HepG2 (cell line): ENCODE measurements at regions not wholly inside any gene's neighbourhood (a gene's known extent, or its start where the extent isn't known, plus 50 kb on each side); places are given as distances from the start of the nearest gene placed in this dataset.
"Not testable (repeated sequence)": the region's sequence is repeated elsewhere in the genome, so short reads cannot be mapped to it uniquely, and the experiment has no call there.

ENCODE experiments used
- ATAC-seq: fragments of 200-7000 bp; cut with Tn5 transposase; 3 replicates; pipeline ENCODE4 v1.9.1; 2020; ENCODE audit warnings: mild to moderate bottlenecking, moderate library complexity
- BruUV-seq: library from RNA; stranded (reverse); fragments of 400-500 nt; replicated peaks from 2 replicates; lab custom pipeline; 2021; lab: Mats Ljungman, UMichigan
- CTCF ChIA-PET: fragments of 300-600 bp; formaldehyde crosslinking; extraction: SDS; loops from one replicate; lab custom pipeline; 2021; ENCODE audit warnings: low total read pairs, inconsistent platforms, low intra/inter-chr PET ratio; lab: Yijun Ruan, JAX
- POLR2A ChIA-PET: fragments of 350-600 bp; sonication (Branson Sonifier 250); formaldehyde crosslinking; loops from one replicate; lab custom pipeline; 2020; ENCODE audit warnings: antibody characterized with exemption, inconsistent platforms; lab: Yijun Ruan, JAX
- DNase-seq: peaks from one replicate; pipeline ENCODE4 v3.0.0-alpha.2; 2015; ENCODE audit warnings: low spot score
- FAIRE-seq: peaks from 3 replicates; lab custom pipeline; 2011; peaks lifted over from hg19 to GRCh38; lab: Jason Lieb, UNC
- H2AFZ ChIP-seq: one replicate; pipeline ENCODE4 v1.6.1; 2011; ENCODE audit warnings: low read length, inconsistent platforms
- H3K27ac ChIP-seq: fragments of 300-600 bp; 3 replicates; pipeline ENCODE4 v1.8.0; 2011; ENCODE audit warnings: mixed run types, mild to moderate bottlenecking, mixed read lengths, low read length, inconsistent platforms; ENCODE audit not compliant: insufficient read depth; ENCODE audit errors: extremely low read length
- H3K27me3 ChIP-seq, 2 experiments: fragments of 200-600 bp in 1 of 2; 2 replicates in 1 of 2; 3 replicates in 1 of 2; pipeline versions ENCODE4 v1.6.0 to v1.8.0; 2011; ENCODE audit warnings: low read length in 2 of 2, mild to moderate bottlenecking in 2 of 2, moderate library complexity in 2 of 2, inconsistent platforms in 1 of 2; ENCODE audit not compliant: insufficient read depth in 2 of 2, control insufficient read depth in 1 of 2
- H3K36me3 ChIP-seq, 2 experiments: fragments of 200-600 bp in 1 of 2; replicated peaks in 1 of 2; 2 replicates in 1 of 2; 3 replicates in 1 of 2; pipeline versions ENCODE4 v1.5.1 to v1.8.0; 2011; ENCODE audit warnings: low read length in 2 of 2, inconsistent platforms in 1 of 2; ENCODE audit not compliant: insufficient read depth in 2 of 2, control insufficient read depth in 1 of 2
- H3K4me1 ChIP-seq: 2 replicates; pipeline ENCODE4 v1.5.1; 2012; ENCODE audit warnings: low read length, inconsistent platforms; ENCODE audit not compliant: insufficient read depth
- H3K4me2 ChIP-seq: 2 replicates; pipeline ENCODE4 v1.6.0; 2011; ENCODE audit warnings: low read depth, low read length, inconsistent platforms
- H3K4me3 ChIP-seq, 3 experiments: fragments of 200-600 bp in 1 of 3; sonication (generic), shearing (Covaris generic) in 1 of 3; replicated peaks in 1 of 3; 2 replicates each; pipeline ENCODE4 v1.5.1; 2011 to 2016; ENCODE audit warnings: low read length in 3 of 3, inconsistent platforms in 2 of 3, low read depth in 2 of 3, mild to moderate bottlenecking in 2 of 3, control low read depth in 1 of 3, mixed read lengths in 1 of 3; ENCODE audit not compliant: insufficient read depth in 1 of 3
- H3K79me2 ChIP-seq: one replicate; pipeline ENCODE4 v1.6.1; 2011; ENCODE audit warnings: low read length, inconsistent platforms; ENCODE audit not compliant: insufficient read depth
- H3K9ac ChIP-seq: 2 replicates; pipeline ENCODE4 v1.6.0; 2011; ENCODE audit warnings: mild to moderate bottlenecking, low read depth, low read length, inconsistent platforms; ENCODE audit not compliant: insufficient read depth
- H3K9me3 ChIP-seq: 2 replicates; pipeline ENCODE4 v1.5.1; 2012; ENCODE audit warnings: mild to moderate bottlenecking, low read length
- H4K20me1 ChIP-seq: 2 replicates; pipeline ENCODE4 v1.6.0; 2011; ENCODE audit warnings: inconsistent platforms, mild to moderate bottlenecking, low read length, moderate library complexity; ENCODE audit not compliant: insufficient read depth
- ELF3 ChIP-seq: IDR thresholded peaks from 2 replicates; pipeline ENCODE4 v1.6.1; 2016; ENCODE audit warnings: missing genetic modification reagents, missing compliant biosample characterization
- FOSL2 ChIP-seq: sonication (generic); formaldehyde crosslinking; IDR thresholded peaks from 2 replicates; pipeline ENCODE4 v1.4.0; 2020; ENCODE audit warnings: missing genetic modification reagents
- GATAD2A ChIP-seq: IDR thresholded peaks from 2 replicates; pipeline ENCODE4 v1.6.1; 2016
- HNF4A ChIP-seq: sonication (generic); formaldehyde crosslinking; IDR thresholded peaks from 2 replicates; pipeline ENCODE4 v1.4.0; 2020; ENCODE audit warnings: missing genetic modification reagents
- JUN ChIP-seq: sonication (generic); formaldehyde crosslinking; IDR thresholded peaks from 2 replicates; pipeline ENCODE4 v1.4.0; 2020; ENCODE audit warnings: mild to moderate bottlenecking, missing genetic modification reagents
- JUND ChIP-seq: sonication (generic); formaldehyde crosslinking; IDR thresholded peaks from 2 replicates; pipeline ENCODE4 v1.8.0; 2022; ENCODE audit warnings: mild to moderate bottlenecking, missing genetic modification reagents
- NR2F1 ChIP-seq, 2 experiments: fragments of 450-650 bp in 1 of 2; formaldehyde crosslinking in 1 of 2; IDR thresholded peaks; 2 replicates each; pipeline versions ENCODE4 v1.5.0 to v1.6.1; 2016 to 2020; ENCODE audit warnings: mild to moderate bottlenecking in 1 of 2, missing compliant biosample characterization in 1 of 2, missing genetic modification reagents in 1 of 2, moderate library complexity in 1 of 2
- NR2F6 ChIP-seq, 2 experiments: IDR thresholded peaks; 2 replicates each; pipeline ENCODE4 v1.6.1; 2016; ENCODE audit warnings: antibody characterized with exemption in 1 of 2, mild to moderate bottlenecking in 1 of 2
- RARA ChIP-seq: IDR thresholded peaks from 2 replicates; pipeline ENCODE4 v1.6.1; 2016; ENCODE audit warnings: missing genetic modification reagents, missing compliant biosample characterization
- SALL1 ChIP-seq: sonication (generic); formaldehyde crosslinking; IDR thresholded peaks from 2 replicates; pipeline ENCODE4 v1.8.0; 2022; ENCODE audit warnings: mild to moderate bottlenecking, missing genetic modification reagents
- SAP130 ChIP-seq: IDR thresholded peaks from 2 replicates; pipeline ENCODE4 v1.6.1; 2016; ENCODE audit warnings: low read depth
- TBX3 ChIP-seq: fragments of 450-650 bp; IDR thresholded peaks from 2 replicates; pipeline ENCODE4 v1.6.1; 2017; ENCODE audit warnings: antibody characterized with exemption, mild to moderate bottlenecking, inconsistent platforms, borderline replicate concordance
- ZBTB33 ChIP-seq: sonication (generic); formaldehyde crosslinking; IDR thresholded peaks from 2 replicates; pipeline ENCODE4 v1.4.0; 2020; ENCODE audit warnings: missing genetic modification reagents
- WGBS: methylation state at CpG from one replicate; pipeline ENCODE4 v1.1.6; 2017; ENCODE audit warnings: low lambda C conversion rate; 5-methylcytosine and 5-hydroxymethylcytosine counted together
- in situ Hi-C: cut with HindIII; loops from 2 replicates; pipeline ENCODE4 v1.10.0; 2017; ENCODE audit warnings: low pct_unique_long_range_greater_than_20kb; ENCODE audit not compliant: extremely low pct_ligation_motif_present
- intact Hi-C: fragments of 100-400 bp; cut with micrococcal nuclease; formaldehyde crosslinking; loops from one replicate; pipeline ENCODE4 v1.10.0; 2022; ENCODE audit not compliant: unreplicated experiment
- TF ChIP-seq, protein P1 (sequence below): sonication (generic); formaldehyde crosslinking; IDR thresholded peaks from 2 replicates; pipeline ENCODE4 v1.4.0; 2020; ENCODE audit warnings: missing genetic modification reagents

DNA sequence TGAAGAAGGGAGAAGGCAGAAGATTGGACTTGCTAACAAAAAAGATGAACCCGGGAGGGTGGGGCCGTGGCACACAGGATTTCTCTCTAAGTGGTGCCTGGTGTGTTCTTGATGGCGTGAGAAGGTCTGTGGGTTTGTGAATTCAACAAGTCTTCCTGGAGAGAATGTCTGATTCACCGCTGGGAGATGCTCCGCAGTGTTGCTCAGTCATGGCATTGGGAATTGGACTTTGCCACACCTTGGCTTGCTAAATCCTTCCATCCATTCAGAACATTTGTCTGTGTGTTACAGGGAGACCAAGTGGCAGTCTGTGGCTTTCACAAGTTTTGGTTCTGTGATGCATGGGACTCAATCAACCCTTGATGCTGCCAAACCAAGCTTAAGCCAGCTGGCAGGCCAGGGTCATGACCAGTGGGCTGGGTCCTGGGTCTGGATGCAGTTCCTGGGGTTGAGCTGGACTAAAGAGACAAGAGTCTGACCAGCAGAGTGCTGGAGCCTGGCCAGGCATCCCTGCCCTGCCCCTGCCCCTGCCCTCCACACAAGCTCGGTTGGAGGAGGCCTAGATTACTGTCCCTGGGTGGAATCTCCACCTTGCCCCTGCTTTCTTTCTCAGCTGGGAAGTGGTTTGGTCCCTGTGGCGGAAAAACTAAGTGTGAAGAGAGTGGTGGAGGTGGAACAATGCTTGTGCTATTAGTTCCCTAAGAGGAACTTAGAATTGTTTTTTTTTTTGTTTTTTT is 3073.7 kb downstream of the RPIA start:
- H3K4me2 ChIP-seq, H2AFZ ChIP-seq, H4K20me1 ChIP-seq, BruUV-seq, H3K36me3 ChIP-seq, H3K9ac ChIP-seq, intact Hi-C loops, H3K27me3 ChIP-seq, FAIRE-seq, ATAC-seq, CTCF ChIA-PET, H3K27ac ChIP-seq, in situ Hi-C loops, H3K79me2 ChIP-seq, POLR2A ChIA-PET, H3K4me3 ChIP-seq, H3K9me3 ChIP-seq, DNase-seq: not testable (repeated sequence)
- 40% methylated on average over 5 of the region's 7 CpGs for WGBS
- peaks cover 11% of the 10 kb centered on the region for H3K4me1 ChIP-seq

- FAIRE-seq, result peak; percentile 21
- H3K9me3 ChIP-seq, H3K27me3 ChIP-seq, H3K4me3 ChIP-seq, intact Hi-C loops, BruUV-seq, in situ Hi-C loops, CTCF ChIA-PET, H2AFZ ChIP-seq, H3K27ac ChIP-seq, POLR2A ChIA-PET, H3K79me2 ChIP-seq, H4K20me1 ChIP-seq, H3K9ac ChIP-seq, H3K36me3 ChIP-seq: not testable (repeated sequence)
- peak; percentile 76 for DNase-seq
- H3K4me1 ChIP-seq, result peaks cover 11% of the 10 kb centered on the region
- peak overlapping the region; percentile 39; the same call in 1 of the 2 replicates for H3K4me2 ChIP-seq
- WGBS, result 22% methylated on average over 9 of the region's 9 CpGs
- ATAC-seq, result peak; percentile 92
- TF ChIP-seq SAP130 (0 out of 2 replicates have a peak, but pooled peaks have one; percentile 15), TBX3 (peak; percentile 63; the same call in 1 of the 2 replicates), HNF4A (CRISPR knock-in tag) (peak; percentile 36; the same call in 1 of the 2 replicates), JUN (CRISPR knock-in tag) (peak; percentile 86), JUND (CRISPR knock-in tag) (peak; percentile 92), GATAD2A (CRISPR knock-in tag) (peak; percentile 56), ELF3 (peak; percentile 37; the same call in 1 of the 2 replicates), SALL1 (CRISPR knock-in tag) (peak; percentile 29; the same call in 1 of the 2 replicates), FOSL2 (CRISPR knock-in tag) (peak; percentile 98), ZBTB33 (CRISPR knock-in tag) (0 out of 2 replicates have a peak, but pooled peaks have one; percentile 9), RARA (CRISPR knock-in tag) (0 out of 2 replicates have a peak, but pooled peaks have one; percentile 30), NR2F6 (IDR thresholded peaks at IDR 0.05) (peak; percentile 9; the same call in 1 of the 2 replicates), NR2F6 (CRISPR knock-in tag; IDR thresholded peaks at IDR 0.05) (peak; percentile 69; the same call in 1 of the 2 replicates), NR2F1 (CRISPR knock-in tag; IDR thresholded peaks at IDR 0.05) (peak; percentile 60 to 78; a peak in 3 of 4 replicates)
- TF ChIP-seq, protein P1, sequence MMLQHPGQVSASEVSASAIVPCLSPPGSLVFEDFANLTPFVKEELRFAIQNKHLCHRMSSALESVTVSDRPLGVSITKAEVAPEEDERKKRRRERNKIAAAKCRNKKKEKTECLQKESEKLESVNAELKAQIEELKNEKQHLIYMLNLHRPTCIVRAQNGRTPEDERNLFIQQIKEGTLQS (CRISPR knock-in tag), result peak; percentile 87
Observed at GRCh38 chr2:91766349-91767048, 3075.0 kb downstream of the RPIA start.
